ENCODE measurements at regions not wholly inside any gene's neighbourhood (a gene's known extent, or its start where the extent isn't known, plus 50 kb on each side); places are given as distances from the start of the nearest gene placed in this dataset.

- TF ChIP-seq, protein P1, sequence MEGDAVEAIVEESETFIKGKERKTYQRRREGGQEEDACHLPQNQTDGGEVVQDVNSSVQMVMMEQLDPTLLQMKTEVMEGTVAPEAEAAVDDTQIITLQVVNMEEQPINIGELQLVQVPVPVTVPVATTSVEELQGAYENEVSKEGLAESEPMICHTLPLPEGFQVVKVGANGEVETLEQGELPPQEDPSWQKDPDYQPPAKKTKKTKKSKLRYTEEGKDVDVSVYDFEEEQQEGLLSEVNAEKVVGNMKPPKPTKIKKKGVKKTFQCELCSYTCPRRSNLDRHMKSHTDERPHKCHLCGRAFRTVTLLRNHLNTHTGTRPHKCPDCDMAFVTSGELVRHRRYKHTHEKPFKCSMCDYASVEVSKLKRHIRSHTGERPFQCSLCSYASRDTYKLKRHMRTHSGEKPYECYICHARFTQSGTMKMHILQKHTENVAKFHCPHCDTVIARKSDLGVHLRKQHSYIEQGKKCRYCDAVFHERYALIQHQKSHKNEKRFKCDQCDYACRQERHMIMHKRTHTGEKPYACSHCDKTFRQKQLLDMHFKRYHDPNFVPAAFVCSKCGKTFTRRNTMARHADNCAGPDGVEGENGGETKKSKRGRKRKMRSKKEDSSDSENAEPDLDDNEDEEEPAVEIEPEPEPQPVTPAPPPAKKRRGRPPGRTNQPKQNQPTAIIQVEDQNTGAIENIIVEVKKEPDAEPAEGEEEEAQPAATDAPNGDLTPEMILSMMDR (IDR thresholded peaks at IDR 0.05), result no peak
- TF ChIP-seq EZH2 (IDR thresholded peaks at IDR 0.05; ENCODE audit: borderline replicate concordance, insufficient read depth, low read depth, low read length, poor library complexity, severe bottlenecking), result no peak
- Histone ChIP-seq H3K9me3 (ENCODE audit: control extremely low read depth in 1 of 3, control insufficient read depth in 2 of 3, insufficient read depth in 1 of 3, low read length in 2 of 3) (peaks cover 0 to 3% (median 0%) of the 10 kb centered on the region in 3 donors), H3K79me2 (ENCODE audit: control insufficient read depth, insufficient read depth, low read length) (no peaks in the 10 kb centered on the region), H3K36me3 (replicated peaks in 1 of 2; ENCODE audit: control extremely low read depth in 1 of 2, control insufficient read depth in 1 of 2, extremely low read depth in 1 of 2, insufficient read depth in 2 of 2, low read length in 1 of 2) (no peaks in the 10 kb centered on the region), H3K27me3 (replicated peaks in 1 of 4; ENCODE audit: control extremely low read depth in 1 of 4, control insufficient read depth in 3 of 4, insufficient read depth in 4 of 4, low read length in 3 of 4) (no peaks in the 10 kb centered on the region), H3K4me3 (ENCODE audit: control extremely low read depth in 1 of 5, extremely low read depth in 1 of 5, insufficient read depth in 1 of 5, low read depth in 2 of 5, low read length in 4 of 5) (no peak overlapping the region), H3K4me2 (replicated peaks; ENCODE audit: low read depth, low read length, poor library complexity, severe bottlenecking) (no peak overlapping the region), H4K20me1 (ENCODE audit: control insufficient read depth, insufficient read depth, low read length, poor library complexity, severe bottlenecking) (no peaks in the 10 kb centered on the region), H3K27ac (ENCODE audit: low read length in 2 of 2) (no peak overlapping the region), H3K4me1 (ENCODE audit: control insufficient read depth in 2 of 2, insufficient read depth in 2 of 2, low read length in 2 of 2) (no peaks in the 10 kb centered on the region), H3K9ac (ENCODE audit: low read length) (no peak overlapping the region), H2AFZ (ENCODE audit: insufficient read depth, low read depth, low read length, poor library complexity, severe bottlenecking) (no peak overlapping the region)
- no peak overlapping the region for H3K4me3 Mint-ChIP-seq
- DNase-seq (no peak), ATAC-seq (ENCODE audit: low read depth) (no peak)
- H3K27me3 Mint-ChIP-seq, result no peaks in the 10 kb centered on the region
- WGBS (ENCODE audit: insufficient coverage), result 71% methylated on average over 7 of the region's 7 CpGs
- H3K27ac Mint-ChIP-seq, result no peak overlapping the region
- intact Hi-C loops (cut with micrococcal nuclease), result no loop called here
- ChIA-PET CTCF (no interaction called here), POLR2A (no interaction called here)
- H3K4me1 Mint-ChIP-seq, result no peaks in the 10 kb centered on the region
- H3K9me3 Mint-ChIP-seq (ENCODE audit: insufficient read depth), result no peaks in the 10 kb centered on the region
These were observed 757.3 kb downstream of the SI start for GRCh38 chr3:164320962-164321361.

GRCh38 chr3:164306042-164306441, 772.3 kb downstream of the SI start:
- ChIA-PET POLR2A (no interaction called here), CTCF (no interaction called here)
- H3K27me3 ChIP-seq (replicated peaks in 1 of 4; ENCODE audit: control extremely low read depth in 1 of 4, control insufficient read depth in 3 of 4, insufficient read depth in 4 of 4, low read length in 3 of 4), result no peaks in the 10 kb centered on the region
- no peaks in the 10 kb centered on the region for H3K79me2 ChIP-seq (ENCODE audit: control insufficient read depth, insufficient read depth, low read length)
- peaks cover 13% of the 10 kb centered on the region for H3K9me3 Mint-ChIP-seq (ENCODE audit: insufficient read depth)
- ATAC-seq (ENCODE audit: low read depth) (no peak), DNase-seq (no peak)
- no peak overlapping the region for H3K4me3 Mint-ChIP-seq
- H3K4me2 ChIP-seq (replicated peaks; ENCODE audit: low read depth, low read length, poor library complexity, severe bottlenecking), result no peak overlapping the region
- no peak overlapping the region for H3K4me3 ChIP-seq (ENCODE audit: control extremely low read depth in 1 of 5, extremely low read depth in 1 of 5, insufficient read depth in 1 of 5, low read depth in 2 of 5, low read length in 4 of 5)
- H3K9me3 ChIP-seq (ENCODE audit: control extremely low read depth in 1 of 3, control insufficient read depth in 2 of 3, insufficient read depth in 1 of 3, low read length in 2 of 3), result peaks cover 0 to 14% (median 1%) of the 10 kb centered on the region in 3 donors
- TF ChIP-seq, protein P1 (IDR thresholded peaks at IDR 0.05), result no peak
- TF ChIP-seq EZH2 (IDR thresholded peaks at IDR 0.05; ENCODE audit: borderline replicate concordance, insufficient read depth, low read depth, low read length, poor library complexity, severe bottlenecking), result no peak
- no peaks in the 10 kb centered on the region for H4K20me1 ChIP-seq (ENCODE audit: control insufficient read depth, insufficient read depth, low read length, poor library complexity, severe bottlenecking)
- no peaks in the 10 kb centered on the region for H3K4me1 ChIP-seq (ENCODE audit: control insufficient read depth in 2 of 2, insufficient read depth in 2 of 2, low read length in 2 of 2)
- no peaks in the 10 kb centered on the region for H3K4me1 Mint-ChIP-seq
- no peak overlapping the region for H3K9ac ChIP-seq (ENCODE audit: low read length)
- H3K27ac Mint-ChIP-seq, result no peak overlapping the region
- H3K27ac ChIP-seq (ENCODE audit: low read length in 2 of 2), result no peak overlapping the region
- intact Hi-C loops (cut with micrococcal nuclease), result no loop called here
- H2AFZ ChIP-seq (ENCODE audit: insufficient read depth, low read depth, low read length, poor library complexity, severe bottlenecking), result no peak overlapping the region
- H3K36me3 ChIP-seq (replicated peaks in 1 of 2; ENCODE audit: control extremely low read depth in 1 of 2, control insufficient read depth in 1 of 2, extremely low read depth in 1 of 2, insufficient read depth in 2 of 2, low read length in 1 of 2), result no peaks in the 10 kb centered on the region
- no peaks in the 10 kb centered on the region for H3K27me3 Mint-ChIP-seq

Data from B cell (primary cell).